GM21360 (cell line): ENCODE measurements at regions not wholly inside any gene's neighbourhood (a gene's known extent, or its start where the extent isn't known, plus 50 kb on each side); places are given as distances from the start of the nearest gene placed in this dataset.

Experiments used
- ATAC-seq: cut with Tn5 transposase; IDR thresholded peaks from one replicate; pipeline ENCODE4 v1.9.1; 2021; ENCODE audit warnings: mild to moderate bottlenecking, moderate library complexity; ENCODE audit not compliant: unreplicated experiment

GRCh38 chr9:14401911-14402310 lies 88.0 kb upstream of the NFIB start:
- no peak for ATAC-seq

GRCh38 chr9:14400658-14400995 lies 86.7 kb upstream of the NFIB start:
- no peak for ATAC-seq

- no peak for ATAC-seq
Measured at GRCh38 chr9:14399756-14400657, 86.1 kb upstream of the NFIB start.

- no peak for ATAC-seq
Measured at GRCh38 chr9:14398473-14398872, 84.5 kb upstream of the NFIB start.

GRCh38 chr9:14396171-14396570 lies 82.2 kb upstream of the NFIB start:
- no peak for ATAC-seq

GRCh38 chr9:14395317-14396082 lies 81.6 kb upstream of the NFIB start:
- ATAC-seq = no peak

- ATAC-seq = no peak
Measured at GRCh38 chr9:14393418-14393817, 79.5 kb upstream of the NFIB start.

GRCh38 chr9:14391620-14392019 lies 77.7 kb upstream of the NFIB start:
- no peak for ATAC-seq

GRCh38 chr9:14389657-14390056 lies 75.7 kb upstream of the NFIB start:
- no peak for ATAC-seq

GRCh38 chr9:14389146-14389545 lies 75.2 kb upstream of the NFIB start:
- no peak for ATAC-seq

- ATAC-seq = no peak
Measured at GRCh38 chr9:14383773-14384172, 69.8 kb upstream of the NFIB start.

- no peak for ATAC-seq
Measured at GRCh38 chr9:14383294-14383693, 69.4 kb upstream of the NFIB start.

GRCh38 chr9:14380061-14380836 lies 66.3 kb upstream of the NFIB start:
- no peak for ATAC-seq

GRCh38 chr9:14379280-14379679 lies 65.3 kb upstream of the NFIB start:
- no peak for ATAC-seq

- no peak for ATAC-seq
Measured at GRCh38 chr9:14373706-14374105, 59.8 kb upstream of the NFIB start.

GRCh38 chr9:14373336-14373666 lies 59.4 kb upstream of the NFIB start:
- ATAC-seq = no peak

- no peak for ATAC-seq
Measured at GRCh38 chr9:14372437-14373335, 58.7 kb upstream of the NFIB start.

- no peak for ATAC-seq
Measured at GRCh38 chr9:14369011-14369410, 55.1 kb upstream of the NFIB start.

GRCh38 chr9:14366076-14366475 lies 52.1 kb upstream of the NFIB start:
- ATAC-seq = no peak

- ATAC-seq = no peak
Measured at GRCh38 chr9:14365670-14366069, 51.7 kb upstream of the NFIB start.
